Left hindlimb (tissue), 1 donor: ENCODE measurements at regions not wholly inside any gene's neighbourhood (a gene's known extent, or its start where the extent isn't known, plus 50 kb on each side); places are given as distances from the start of the nearest gene placed in this dataset.

Experiments
- DNase-seq: peaks from one replicate; pipeline ENCODE4 v3.0.0-alpha.2; 2018

DNA sequence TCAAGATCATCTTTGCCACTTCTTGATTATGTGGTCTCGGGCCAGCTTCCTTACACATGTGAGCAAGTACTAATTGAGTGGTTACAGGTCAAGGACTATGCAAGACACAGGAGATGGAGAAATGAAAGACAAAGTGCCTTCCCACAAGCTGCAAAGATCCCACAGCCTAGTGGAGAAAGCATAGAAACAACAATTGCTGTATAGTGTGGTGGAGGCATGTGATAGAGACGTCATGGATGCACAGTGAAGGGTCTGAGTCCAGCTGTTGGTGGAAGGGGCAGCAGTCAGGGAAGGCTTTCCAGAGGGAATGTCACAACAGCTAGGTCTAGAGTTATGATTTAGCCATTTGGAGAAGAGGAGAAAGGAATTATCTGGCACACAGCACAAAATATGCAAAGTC lies 210.6 kb downstream of the KDR start:
- no peak for DNase-seq

- DNase-seq, result no peak
Measured at GRCh38 chr4:54913751-54914526, 211.5 kb downstream of the KDR start.

GRCh38 chr4:54912155-54912554 lies 213.2 kb downstream of the KDR start:
- no peak for DNase-seq

DNA sequence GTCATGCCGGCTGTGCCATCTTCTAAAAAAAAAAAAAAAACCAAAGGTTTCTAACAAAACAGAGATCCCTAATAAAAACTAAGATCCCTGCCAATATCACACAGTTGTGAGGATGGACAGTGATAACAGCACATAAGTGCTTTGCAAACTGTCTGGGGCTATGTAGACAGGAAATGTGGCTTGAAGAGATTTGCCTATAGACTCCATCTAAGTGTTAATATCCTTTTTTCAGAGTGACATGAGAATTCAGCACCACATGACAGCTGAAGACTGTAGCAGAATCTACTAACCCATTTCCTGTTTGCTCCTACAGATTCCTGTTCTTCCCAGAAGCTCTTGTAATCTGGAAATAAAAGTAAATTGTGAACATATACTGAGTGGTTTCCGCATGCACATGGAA lies 215.4 kb downstream of the KDR start:
- DNase-seq, result no peak

GRCh38 chr4:54908763-54909162 lies 216.6 kb downstream of the KDR start:
- DNase-seq, result no peak

GRCh38 chr4:54904953-54905352 lies 220.4 kb downstream of the KDR start:
- no peak for DNase-seq

DNA sequence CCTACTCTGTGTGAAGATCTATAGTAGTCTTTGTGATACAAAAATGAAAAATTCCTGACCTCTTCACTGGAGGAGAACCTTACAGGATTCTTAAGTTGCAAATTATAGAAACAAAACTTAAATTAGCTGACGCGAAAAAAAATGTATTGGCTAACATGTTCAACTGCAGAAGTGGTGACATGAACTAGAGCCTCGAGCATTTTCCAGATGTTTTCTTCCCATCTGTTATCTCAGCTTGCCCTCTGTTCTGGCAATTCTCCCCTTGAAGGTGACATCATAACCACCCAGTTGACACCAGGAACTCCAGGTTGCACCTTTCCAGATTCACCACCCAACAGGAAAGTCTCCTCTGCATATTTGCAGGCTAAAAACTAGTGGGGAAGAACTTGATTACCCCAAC lies 222.4 kb downstream of the KDR start:
- DNase-seq, result no peak

- DNase-seq, result no peak
Measured at GRCh38 chr4:54902271-54902670, 223.1 kb downstream of the KDR start.

DNA sequence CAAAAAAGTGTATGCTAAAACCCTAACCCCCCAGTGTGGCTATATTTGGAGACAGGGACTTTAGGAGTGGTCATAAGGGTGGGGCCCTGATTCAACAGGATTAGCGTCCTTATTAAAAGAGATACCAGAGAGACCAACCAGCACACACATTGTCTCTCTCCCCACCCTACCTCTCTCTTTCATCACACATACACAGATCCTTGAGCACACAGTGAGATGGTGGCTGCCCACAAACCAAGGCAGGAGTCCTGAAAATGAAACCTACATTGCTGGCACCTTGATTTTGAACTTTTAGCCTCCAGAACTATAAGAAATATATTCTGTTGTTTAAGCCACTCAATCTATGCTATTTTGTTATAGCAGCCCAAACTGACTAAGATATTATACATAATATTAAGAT lies 224.2 kb downstream of the KDR start:
- no peak for DNase-seq

- no peak for DNase-seq
Measured at GRCh38 chr4:54898656-54899340, 226.6 kb downstream of the KDR start.

DNA sequence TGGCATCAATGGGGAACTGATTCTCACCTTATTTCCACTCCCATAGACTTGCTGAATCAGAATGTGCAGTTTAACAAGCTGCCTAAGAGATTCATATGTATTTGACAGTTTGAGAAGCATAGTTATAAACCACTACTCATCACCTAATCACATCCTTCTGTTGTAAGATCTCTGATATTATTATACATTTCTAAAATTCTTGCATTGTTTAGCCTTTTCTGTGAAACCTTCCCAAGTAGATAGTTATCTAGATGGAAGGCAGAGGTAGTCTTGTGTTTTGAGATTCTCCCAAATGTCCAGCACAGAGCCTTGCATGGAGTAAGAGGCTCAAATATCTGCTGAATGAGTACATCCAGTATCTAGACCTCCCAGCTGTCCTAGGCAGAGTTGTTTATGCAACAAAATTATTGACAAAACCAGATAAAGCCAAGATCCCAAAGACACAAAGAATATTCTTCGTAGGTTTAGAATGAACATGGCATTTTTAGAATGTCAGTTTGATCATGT lies 227.3 kb downstream of the KDR start:
- no peak for DNase-seq

DNA sequence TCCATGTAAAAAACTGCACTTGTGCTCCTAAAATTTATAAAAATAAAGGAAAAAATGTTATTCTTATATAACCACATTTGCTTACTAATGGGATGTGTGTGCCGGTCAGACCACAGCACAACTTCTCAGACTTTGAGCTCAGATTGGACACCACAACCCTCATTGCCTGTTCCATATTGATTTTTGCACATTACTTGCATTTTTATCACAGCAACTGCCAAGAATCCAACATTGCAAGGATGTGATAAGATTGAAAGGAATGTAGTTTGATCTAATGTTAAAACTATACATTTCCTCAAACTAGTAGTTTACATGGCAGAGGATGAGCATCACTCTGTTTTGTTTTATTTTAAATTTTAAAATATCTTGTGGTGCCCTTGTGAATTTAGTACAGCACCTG lies 227.8 kb downstream of the KDR start:
- DNase-seq, result no peak

DNA sequence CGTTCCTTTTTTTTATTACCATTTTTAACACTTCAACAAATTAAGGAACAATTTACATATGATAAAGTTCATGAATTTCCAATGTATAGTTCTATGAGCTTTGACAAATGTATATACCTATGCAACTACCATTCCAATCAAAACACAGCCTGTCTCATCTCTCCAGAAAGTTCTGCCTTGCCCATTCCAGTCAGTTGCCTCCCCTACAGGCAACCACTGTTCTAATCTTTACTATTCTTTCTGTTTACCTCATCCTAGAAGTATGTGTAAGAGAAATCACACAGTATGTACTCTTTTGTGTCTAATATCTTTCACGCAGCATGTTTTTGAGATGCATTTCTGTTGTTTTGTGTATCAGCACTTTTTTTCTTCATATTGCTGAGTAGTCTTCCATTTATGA lies 224.9 kb downstream of the KIT start:
- DNase-seq, result no peak

DNA sequence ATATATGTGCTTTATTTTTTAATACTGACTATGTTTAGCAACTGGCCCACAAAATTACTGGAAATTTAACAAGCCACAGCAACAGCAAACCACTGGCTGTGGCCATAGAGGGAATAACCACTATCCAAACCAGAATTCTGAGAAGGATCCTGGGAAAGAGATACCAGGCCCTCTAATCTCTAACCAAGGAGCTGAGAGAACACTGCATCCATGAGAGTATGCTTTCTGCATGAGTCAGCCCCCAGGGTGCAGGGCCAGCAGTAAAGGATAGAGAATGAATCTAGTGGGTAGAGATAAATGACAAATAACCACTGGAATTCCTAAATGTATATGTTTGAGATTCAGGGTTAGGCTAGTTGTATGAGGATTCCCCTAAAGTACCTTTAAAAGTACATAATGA lies 221.8 kb downstream of the KIT start:
- no peak for DNase-seq

DNA sequence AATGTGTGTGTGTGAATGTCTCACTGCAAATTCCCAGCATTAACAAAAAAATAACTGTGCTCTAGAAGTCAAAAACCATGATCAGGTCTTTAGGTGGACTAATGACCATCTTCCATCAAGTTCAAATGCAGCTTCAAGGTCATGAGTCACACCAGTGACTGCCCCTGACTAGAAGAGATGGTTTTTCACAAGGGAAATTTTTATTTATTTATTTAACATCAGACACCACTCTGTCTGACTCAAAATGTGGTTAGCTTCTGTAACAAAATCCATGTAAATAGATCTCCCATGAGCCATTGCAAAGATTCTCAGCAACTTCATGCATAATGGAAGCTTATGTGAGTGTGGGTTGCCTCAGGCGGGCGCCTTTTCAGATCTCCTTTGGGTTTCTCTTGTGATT lies 219.2 kb downstream of the KIT start:
- no peak for DNase-seq

GRCh38 chr4:54872261-54872660 lies 214.5 kb downstream of the KIT start:
- no peak for DNase-seq

- peak; percentile 31 for DNase-seq
Measured at GRCh38 chr4:54863571-54864255, 206.0 kb downstream of the KIT start.

DNA sequence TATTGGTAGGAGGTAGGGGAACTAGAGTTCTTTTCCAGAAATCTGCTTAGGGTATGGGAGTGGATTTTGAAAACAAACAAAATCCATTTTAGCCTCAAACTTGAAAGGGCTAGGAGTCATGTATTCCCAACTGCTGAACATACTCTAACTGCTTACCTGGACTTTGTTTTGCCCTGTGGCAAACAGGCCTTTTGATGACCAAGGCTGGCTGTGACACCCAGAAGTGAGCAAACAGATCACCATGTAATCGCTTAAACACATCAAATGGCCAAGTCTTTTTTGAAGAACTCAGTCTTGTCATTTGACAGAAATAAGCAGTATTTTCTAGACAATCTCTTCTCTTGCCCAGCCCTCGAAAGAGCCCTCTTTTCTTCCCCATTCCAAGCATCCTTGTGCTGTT lies 203.4 kb downstream of the KIT start:
- no peak for DNase-seq

DNA sequence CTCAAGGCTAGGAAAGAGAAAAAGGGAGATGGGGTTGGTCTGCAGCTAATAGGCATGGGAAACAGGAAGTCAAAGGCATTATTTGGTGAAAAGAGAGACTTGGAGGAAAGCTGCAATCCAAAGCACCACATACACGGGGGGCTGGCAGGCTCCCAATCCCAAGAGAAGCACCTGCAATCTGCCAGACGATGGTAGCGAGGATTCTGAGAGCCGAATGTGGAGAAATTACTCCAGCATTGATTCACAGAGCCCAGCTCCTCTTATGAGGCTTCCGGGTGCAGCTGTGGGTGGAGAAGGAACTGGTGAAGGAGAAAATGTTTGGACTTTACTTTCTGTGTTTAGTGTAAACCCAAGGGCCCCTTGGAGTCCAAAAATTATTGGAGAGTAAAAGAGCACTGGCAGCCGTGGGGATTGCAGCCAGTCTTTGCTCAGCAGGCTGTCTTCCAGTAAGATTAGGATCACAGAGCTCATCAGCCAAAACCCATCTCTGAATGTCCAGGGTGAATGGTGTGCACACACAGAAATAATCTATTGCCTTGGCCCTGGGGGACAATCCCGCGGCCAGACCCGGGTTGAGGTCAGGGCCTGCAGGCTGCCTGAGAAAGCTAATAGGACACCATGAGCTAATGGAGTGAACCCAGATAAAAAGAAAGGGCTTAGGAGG lies 197.6 kb downstream of the KIT start:
- DNase-seq, result peak; percentile 31

DNA sequence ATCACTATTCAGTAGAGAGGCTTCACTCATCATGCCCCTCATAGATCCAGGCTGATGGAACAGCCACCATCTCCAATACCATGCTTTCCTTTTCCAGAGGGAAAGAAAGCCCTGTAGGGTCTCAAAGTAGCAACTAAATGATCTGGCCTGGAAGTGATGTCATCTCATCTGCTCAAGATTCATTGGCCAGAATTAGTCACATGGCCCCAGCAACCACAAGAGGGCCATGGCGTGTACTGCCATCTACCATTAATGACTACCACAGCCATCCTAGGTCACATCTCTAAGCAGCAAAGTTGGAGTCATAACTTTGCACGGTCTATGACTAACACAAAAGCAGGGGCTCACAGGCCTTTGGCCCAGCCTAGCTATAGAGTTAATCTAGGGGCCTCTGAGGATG lies 194.8 kb downstream of the KIT start:
- no peak for DNase-seq

DNA sequence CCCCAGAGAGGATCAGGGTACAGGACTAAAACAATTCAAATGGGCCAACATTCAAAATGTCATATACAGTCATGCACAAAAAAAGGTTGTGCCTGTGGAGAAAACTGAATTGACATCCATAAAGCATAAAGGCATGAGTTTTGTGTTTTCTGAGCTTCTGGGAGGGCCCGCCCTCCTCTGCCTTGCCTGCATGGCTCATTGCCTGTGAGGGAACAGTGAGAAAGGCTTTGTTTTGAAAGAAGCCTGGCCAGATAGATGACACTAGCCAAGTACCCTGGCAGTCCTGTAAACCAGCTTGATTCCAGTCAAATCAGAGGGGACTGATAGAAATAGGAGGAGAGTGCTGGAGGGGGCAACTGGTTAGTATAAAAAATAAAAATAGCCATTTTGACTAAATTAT lies 194.3 kb downstream of the KIT start:
- no peak for DNase-seq

- DNase-seq, result no peak
Measured at GRCh38 chr4:54844911-54845310, 187.2 kb downstream of the KIT start.

DNA sequence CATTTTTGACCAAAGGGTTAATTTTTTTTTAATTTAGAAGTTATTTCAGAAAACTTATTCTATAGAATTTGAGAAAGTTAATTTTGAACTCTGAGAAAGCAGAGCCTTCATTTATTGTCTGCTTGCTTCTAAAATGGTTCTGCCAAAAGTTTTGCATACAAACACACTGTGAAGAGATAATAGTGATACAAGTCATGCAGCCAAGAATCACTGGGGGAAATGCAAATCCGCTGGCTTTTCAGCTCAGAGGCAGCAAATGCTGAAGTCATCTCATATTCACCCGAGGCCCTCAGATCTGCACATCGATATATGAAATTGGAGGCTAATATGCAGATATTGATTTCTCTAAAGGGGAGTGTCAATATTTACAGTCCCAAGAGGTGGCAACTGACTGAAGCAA lies 186.2 kb downstream of the KIT start:
- no peak for DNase-seq
